Mesendoderm (in vitro differentiated cells): ENCODE measurements at regions not wholly inside any gene's neighbourhood (a gene's known extent, or its start where the extent isn't known, plus 50 kb on each side); places are given as distances from the start of the nearest gene placed in this dataset.

ENCODE experiments used
- DNase-seq: peaks from one replicate; pipeline ENCODE4 v3.0.0; 2013
- H2AK5ac ChIP-seq: 2 replicates; pipeline ENCODE4 v1.6.1; 2013; ENCODE audit warnings: low read length, inconsistent platforms
- H2BK120ac ChIP-seq: 2 replicates; pipeline ENCODE4 v1.6.1; 2013; ENCODE audit warnings: low read depth, mild to moderate bottlenecking, low read length, moderate library complexity, mixed read lengths
- H2BK15ac ChIP-seq: replicated peaks from 2 replicates; pipeline ENCODE4 v1.6.1; 2013; ENCODE audit warnings: low read depth, mild to moderate bottlenecking, moderate library complexity
- H2BK5ac ChIP-seq: 2 replicates; pipeline ENCODE4 v1.6.1; 2013; ENCODE audit warnings: low read length, inconsistent platforms
- H3K18ac ChIP-seq: 2 replicates; pipeline ENCODE4 v1.6.1; 2013; ENCODE audit warnings: mild to moderate bottlenecking, low read length, mixed read lengths
- H3K23ac ChIP-seq: one replicate; pipeline ENCODE4 v1.6.1; 2013; ENCODE audit warnings: low read length
- H3K27ac ChIP-seq: 2 replicates; pipeline ENCODE4 v1.5.1; 2013; ENCODE audit warnings: low read depth, mild to moderate bottlenecking, inconsistent platforms, low read length, moderate library complexity
- H3K27me3 ChIP-seq: 2 replicates; pipeline ENCODE4 v1.6.1; 2013; ENCODE audit warnings: low read length, control low read depth, mild to moderate bottlenecking, inconsistent platforms; ENCODE audit not compliant: insufficient read depth, poor library complexity
- H3K36me3 ChIP-seq: 2 replicates; pipeline ENCODE4 v1.6.1; 2013; ENCODE audit warnings: low read length, inconsistent platforms; ENCODE audit not compliant: control insufficient read depth, insufficient read depth
- H3K4ac ChIP-seq: one replicate; pipeline ENCODE4 v1.6.1; 2013; ENCODE audit warnings: low read depth, mild to moderate bottlenecking, low read length, moderate library complexity
- H3K4me1 ChIP-seq: 2 replicates; pipeline ENCODE4 v1.6.1; 2013; ENCODE audit warnings: low read depth, low read length, inconsistent platforms; ENCODE audit not compliant: control insufficient read depth
- H3K4me2 ChIP-seq: 2 replicates; pipeline ENCODE4 v1.6.1; 2013; ENCODE audit warnings: low read length
- H3K4me3 ChIP-seq: 2 replicates; pipeline ENCODE4 v1.5.1; 2013; ENCODE audit warnings: mild to moderate bottlenecking, low read length
- H3K56ac ChIP-seq: one replicate; pipeline ENCODE4 v1.6.1; 2013; ENCODE audit warnings: low read length
- H3K79me1 ChIP-seq: 2 replicates; pipeline ENCODE4 v1.6.1; 2013; ENCODE audit warnings: low read length, inconsistent platforms
- H3K79me2 ChIP-seq: 2 replicates; pipeline ENCODE4 v1.6.1; 2013; ENCODE audit warnings: mild to moderate bottlenecking, low read length; ENCODE audit not compliant: control insufficient read depth, insufficient read depth
- H3K9ac ChIP-seq: 2 replicates; pipeline ENCODE4 v1.6.1; 2013; ENCODE audit warnings: low read length, inconsistent platforms
- H4K5ac ChIP-seq: one replicate; pipeline ENCODE4 v1.6.1; 2013; ENCODE audit warnings: low read length
- H4K8ac ChIP-seq: one replicate; pipeline ENCODE4 v1.6.1; 2013; ENCODE audit warnings: low read depth, mild to moderate bottlenecking, control low read depth, low read length, moderate library complexity
- WGBS: extraction: QIAGEN DNeasy Blood & Tissue Kit; methylation state at CpG from one replicate; pipeline ENCODE4 v1.1.7; 2013; ENCODE audit warnings: low lambda C conversion rate, missing lambda C conversion rate; ENCODE audit not compliant: insufficient coverage; ENCODE audit errors: extremely low coverage; 5-methylcytosine and 5-hydroxymethylcytosine counted together

DNA sequence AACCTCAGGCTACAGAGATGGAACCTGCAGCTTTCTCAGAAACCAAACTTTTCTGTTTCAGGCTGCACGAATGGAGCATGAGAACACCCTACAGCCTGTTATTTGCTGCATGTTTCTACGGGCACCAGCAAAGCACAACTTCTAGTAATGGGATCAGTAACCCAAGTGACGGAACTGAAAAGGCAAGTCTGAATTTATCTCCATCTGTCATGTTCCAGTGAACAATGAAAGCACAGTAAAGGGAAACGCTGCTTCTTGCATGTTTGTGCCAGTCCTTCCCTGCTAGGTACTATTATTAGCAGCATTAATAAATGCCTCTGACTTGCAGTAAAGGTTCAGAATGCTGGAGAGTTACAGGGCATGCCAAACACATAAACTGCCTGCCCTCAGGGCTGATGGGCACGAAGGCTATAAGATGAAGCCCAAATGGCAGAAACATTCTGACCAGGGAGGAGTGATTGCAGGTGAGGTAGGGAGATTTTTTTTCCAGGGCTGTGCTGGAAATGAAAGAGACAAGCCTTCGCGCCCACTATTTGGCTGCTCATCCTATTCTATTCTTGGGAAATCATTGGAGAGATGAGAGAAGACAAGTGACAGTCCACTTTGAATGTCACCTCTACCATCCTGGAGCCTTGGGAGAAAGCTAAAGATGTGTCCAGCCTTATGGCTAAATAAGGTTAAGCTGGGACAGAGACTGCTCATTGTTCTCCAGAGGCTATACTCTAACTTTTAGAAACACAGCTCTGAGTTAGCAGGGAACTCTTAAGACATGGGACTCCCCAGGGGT, 100.4 kb upstream of the PLXNC1 start:
- H3K27me3 ChIP-seq: no peaks in the 10 kb centered on the region
- H3K4me2 ChIP-seq: no peak overlapping the region
- H2BK5ac ChIP-seq: no peak overlapping the region
- no peak for DNase-seq
- H3K36me3 ChIP-seq: no peaks in the 10 kb centered on the region
- H3K9ac ChIP-seq: no peak overlapping the region
- no peaks in the 10 kb centered on the region for H3K79me2 ChIP-seq
- no peak overlapping the region for H4K5ac ChIP-seq
- WGBS: no CpG with 5 or more reads among the region's 7 CpGs
- no peaks in the 10 kb centered on the region for H3K79me1 ChIP-seq
- no peak overlapping the region for H2BK120ac ChIP-seq
- H2AK5ac ChIP-seq: no peak overlapping the region
- no peak overlapping the region for H4K8ac ChIP-seq
- H3K18ac ChIP-seq: no peak overlapping the region
- H3K23ac ChIP-seq: no peak overlapping the region
- no peaks in the 10 kb centered on the region for H3K4me1 ChIP-seq
- H2BK15ac ChIP-seq: no peak overlapping the region
- H3K27ac ChIP-seq: no peak overlapping the region
- H3K4me3 ChIP-seq: no peak overlapping the region
- no peak overlapping the region for H3K56ac ChIP-seq
- H3K4ac ChIP-seq: no peak overlapping the region

DNA sequence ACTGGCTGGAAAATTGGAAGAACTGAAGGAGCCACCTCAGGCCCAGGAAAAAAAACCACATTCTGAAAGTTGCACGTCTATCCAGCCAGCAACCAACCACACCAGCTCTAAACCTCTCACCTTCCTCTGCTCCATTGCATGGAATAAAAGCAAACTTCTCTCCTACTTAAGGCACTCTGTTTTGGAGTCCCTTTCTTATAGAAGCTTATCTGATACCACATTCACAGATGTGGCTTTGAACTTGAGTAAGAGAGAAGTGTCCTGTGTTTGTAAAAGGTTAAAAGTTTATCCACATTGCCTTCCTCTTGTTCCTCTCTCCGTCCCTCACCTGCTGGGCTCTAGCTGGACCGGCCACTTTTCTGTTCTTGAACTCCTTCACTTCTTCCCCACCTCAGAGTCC, 99.6 kb upstream of the PLXNC1 start:
- no peaks in the 10 kb centered on the region for H3K4me1 ChIP-seq
- no peak overlapping the region for H3K4ac ChIP-seq
- H3K79me2 ChIP-seq: no peaks in the 10 kb centered on the region
- DNase-seq: no peak
- no peak overlapping the region for H3K4me2 ChIP-seq
- WGBS: no CpG with 5 or more reads among the region's 3 CpGs
- H2BK120ac ChIP-seq: no peak overlapping the region
- no peak overlapping the region for H4K8ac ChIP-seq
- no peak overlapping the region for H3K56ac ChIP-seq
- no peak overlapping the region for H3K27ac ChIP-seq
- no peak overlapping the region for H4K5ac ChIP-seq
- no peaks in the 10 kb centered on the region for H3K27me3 ChIP-seq
- H2BK15ac ChIP-seq: no peak overlapping the region
- H3K4me3 ChIP-seq: no peak overlapping the region
- H2AK5ac ChIP-seq: no peak overlapping the region
- H3K79me1 ChIP-seq: no peaks in the 10 kb centered on the region
- no peaks in the 10 kb centered on the region for H3K36me3 ChIP-seq
- no peak overlapping the region for H3K9ac ChIP-seq
- H3K18ac ChIP-seq: no peak overlapping the region
- H3K23ac ChIP-seq: no peak overlapping the region
- H2BK5ac ChIP-seq: no peak overlapping the region

DNA sequence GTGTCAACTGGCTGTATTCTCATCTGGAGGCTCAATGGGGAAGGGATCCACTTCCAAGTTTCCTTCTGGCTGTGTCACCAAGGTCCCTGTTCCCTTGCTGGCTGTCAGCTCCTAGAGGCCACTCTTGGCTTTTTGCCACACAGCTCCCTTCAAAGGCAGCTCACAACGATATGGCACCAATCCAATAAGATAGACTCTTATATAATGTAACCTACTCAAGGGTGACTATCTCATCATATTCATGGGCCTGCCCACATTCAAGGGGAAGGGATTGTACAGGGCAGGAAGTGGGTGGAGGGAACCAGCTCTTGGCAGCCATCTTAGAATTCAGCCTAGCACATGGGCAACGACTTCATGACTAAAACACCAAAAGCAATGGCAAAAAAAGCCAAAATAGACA, 98.7 kb upstream of the PLXNC1 start:
- H3K56ac ChIP-seq: no peak overlapping the region
- DNase-seq: no peak
- H3K9ac ChIP-seq: no peak overlapping the region
- H3K18ac ChIP-seq: no peak overlapping the region
- H2BK120ac ChIP-seq: no peak overlapping the region
- H3K36me3 ChIP-seq: no peaks in the 10 kb centered on the region
- no peak overlapping the region for H4K5ac ChIP-seq
- H2AK5ac ChIP-seq: no peak overlapping the region
- no peaks in the 10 kb centered on the region for H3K79me1 ChIP-seq
- no peak overlapping the region for H2BK5ac ChIP-seq
- no peak overlapping the region for H2BK15ac ChIP-seq
- H3K4me2 ChIP-seq: no peak overlapping the region
- no peak overlapping the region for H3K23ac ChIP-seq
- WGBS: no CpG with 5 or more reads among the region's 2 CpGs
- no peak overlapping the region for H3K27ac ChIP-seq
- H3K79me2 ChIP-seq: no peaks in the 10 kb centered on the region
- no peaks in the 10 kb centered on the region for H3K4me1 ChIP-seq
- no peak overlapping the region for H3K4ac ChIP-seq
- H3K4me3 ChIP-seq: no peak overlapping the region
- H4K8ac ChIP-seq: no peak overlapping the region
- H3K27me3 ChIP-seq: no peaks in the 10 kb centered on the region

DNA sequence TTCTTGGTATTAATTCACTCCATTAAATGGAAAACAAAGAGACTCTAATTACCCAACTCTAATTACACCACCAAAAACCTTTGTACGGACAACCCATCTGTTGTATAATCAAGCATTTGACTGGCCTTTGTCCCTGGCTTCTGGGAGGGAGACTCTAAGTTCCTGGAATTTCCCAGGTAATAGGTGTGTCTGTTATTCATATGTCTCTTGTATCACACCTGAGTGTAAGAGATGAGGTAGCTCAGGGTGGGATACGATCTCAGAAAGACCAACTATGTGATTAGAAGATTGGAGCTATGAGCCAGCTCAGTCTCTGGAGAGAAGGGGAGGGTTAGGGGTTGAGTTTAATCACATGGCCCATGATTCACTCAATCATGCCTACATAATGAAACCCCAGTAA, 94.7 kb upstream of the PLXNC1 start:
- H3K9ac ChIP-seq: no peak overlapping the region
- no peak overlapping the region for H3K56ac ChIP-seq
- no peak overlapping the region for H3K4me2 ChIP-seq
- no peaks in the 10 kb centered on the region for H3K27me3 ChIP-seq
- H3K18ac ChIP-seq: no peak overlapping the region
- H2BK5ac ChIP-seq: no peak overlapping the region
- no peak overlapping the region for H4K5ac ChIP-seq
- no peak overlapping the region for H2BK15ac ChIP-seq
- H3K23ac ChIP-seq: no peak overlapping the region
- H3K4me1 ChIP-seq: no peaks in the 10 kb centered on the region
- H3K79me1 ChIP-seq: no peaks in the 10 kb centered on the region
- H4K8ac ChIP-seq: no peak overlapping the region
- WGBS: 100% methylated on average over 1 of the region's 2 CpGs
- H2AK5ac ChIP-seq: no peak overlapping the region
- no peak overlapping the region for H3K4ac ChIP-seq
- no peaks in the 10 kb centered on the region for H3K36me3 ChIP-seq
- H2BK120ac ChIP-seq: no peak overlapping the region
- H3K4me3 ChIP-seq: no peak overlapping the region
- H3K27ac ChIP-seq: no peak overlapping the region
- no peak for DNase-seq
- H3K79me2 ChIP-seq: no peaks in the 10 kb centered on the region

DNA sequence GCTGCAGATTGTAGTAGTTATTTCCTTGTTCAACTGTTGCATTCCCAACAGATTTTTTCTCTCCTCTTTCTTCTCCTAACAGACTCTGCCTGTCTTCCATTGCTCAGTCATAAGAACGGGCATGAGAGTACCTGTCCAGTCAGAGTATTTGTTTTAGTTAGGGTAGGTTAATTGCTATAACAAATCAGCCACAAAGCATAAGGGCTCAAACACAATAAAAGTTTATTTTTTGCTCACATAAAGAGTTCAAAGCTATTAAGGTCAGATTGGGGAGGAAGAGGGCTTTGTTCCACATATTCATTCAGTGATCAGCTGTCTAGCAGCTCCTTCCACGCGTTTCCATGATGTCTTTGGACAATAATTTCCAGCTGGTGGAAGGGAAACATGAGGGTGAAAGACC, 92.8 kb upstream of the PLXNC1 start:
- Histone ChIP-seq H3K23ac (no peak overlapping the region), H2BK15ac (no peak overlapping the region)
- no CpG with 5 or more reads among the region's 3 CpGs for WGBS

More for the DNA sequence above, 92.8 kb upstream of the PLXNC1 start:
- no peaks in the 10 kb centered on the region for H3K79me2 ChIP-seq
- no peak overlapping the region for H4K8ac ChIP-seq
- no peaks in the 10 kb centered on the region for H3K27me3 ChIP-seq
- no peak overlapping the region for H3K56ac ChIP-seq
- H3K9ac ChIP-seq: no peak overlapping the region
- no peak overlapping the region for H3K27ac ChIP-seq
- no peaks in the 10 kb centered on the region for H3K4me1 ChIP-seq
- H3K18ac ChIP-seq: no peak overlapping the region
- H2BK5ac ChIP-seq: no peak overlapping the region
- H3K36me3 ChIP-seq: no peaks in the 10 kb centered on the region
- no peak overlapping the region for H3K4me3 ChIP-seq
- no peak overlapping the region for H3K4ac ChIP-seq
- no peak overlapping the region for H3K4me2 ChIP-seq
- H3K79me1 ChIP-seq: no peaks in the 10 kb centered on the region
- no peak for DNase-seq
- H2AK5ac ChIP-seq: no peak overlapping the region
- no peak overlapping the region for H4K5ac ChIP-seq
- no peak overlapping the region for H2BK120ac ChIP-seq
